ENCODE measurements at regions not wholly inside any gene's neighbourhood (a gene's known extent, or its start where the extent isn't known, plus 50 kb on each side); places are given as distances from the start of the nearest gene placed in this dataset.
A peak's percentile ranks its signal among the peaks of the same experiment; 100 is the strongest.
"Not testable (repeated sequence)": the region's sequence is repeated elsewhere in the genome, so short reads cannot be mapped to it uniquely, and the experiment has no call there.

DNA sequence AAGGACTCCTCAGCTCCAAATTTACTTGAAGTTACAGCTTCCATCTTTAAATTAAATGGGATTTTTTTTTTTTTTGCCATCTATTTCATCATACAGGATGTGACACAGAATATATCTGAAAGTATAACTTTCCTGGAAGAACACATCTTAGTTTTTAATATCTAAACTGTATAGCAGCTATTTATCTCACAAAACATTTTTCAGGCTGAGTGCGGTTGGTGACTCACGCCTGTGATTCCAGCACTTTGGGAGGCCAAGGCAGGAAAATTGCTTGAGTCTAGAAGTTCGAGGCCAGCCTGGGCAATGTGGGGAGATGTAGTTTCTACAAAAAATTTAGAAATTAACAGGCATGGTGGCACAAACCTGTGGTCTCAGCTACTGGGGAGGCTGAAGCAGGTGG, 142.3 kb upstream of the KCNJ18 start:
- not testable (repeated sequence) for DNase-seq (ENCODE audit: low read depth in 2 of 3, low spot score in 2 of 3)

- DNase-seq (ENCODE audit: low read depth in 2 of 3, low spot score in 2 of 3), result peak; percentile 47 to 68 (median 59)
These were observed 141.0 kb upstream of the KCNJ18 start for GRCh38 chr17:21551081-21551881.

DNA sequence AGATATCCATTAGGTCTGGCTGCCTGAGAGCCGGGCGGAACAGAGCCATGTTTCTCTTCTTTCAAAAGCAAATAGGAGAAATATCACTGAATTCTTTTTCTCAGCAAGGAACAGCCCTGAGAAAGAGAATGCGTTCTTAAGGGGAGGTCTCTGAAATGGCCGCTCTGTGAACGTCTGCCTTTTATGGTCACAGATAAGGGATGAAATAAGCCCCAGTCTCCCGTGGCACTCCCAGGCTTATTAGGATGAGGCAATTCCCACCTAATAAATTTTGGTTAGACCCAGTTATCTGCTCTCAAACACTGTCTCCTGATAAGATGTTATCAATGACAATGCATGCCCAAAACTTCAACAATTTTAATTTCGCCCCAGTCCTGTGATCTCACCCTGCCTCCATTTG, 133.4 kb upstream of the KCNJ18 start:
- DNase-seq (ENCODE audit: low read depth in 2 of 3, low spot score in 2 of 3), result not testable (repeated sequence)

DNA sequence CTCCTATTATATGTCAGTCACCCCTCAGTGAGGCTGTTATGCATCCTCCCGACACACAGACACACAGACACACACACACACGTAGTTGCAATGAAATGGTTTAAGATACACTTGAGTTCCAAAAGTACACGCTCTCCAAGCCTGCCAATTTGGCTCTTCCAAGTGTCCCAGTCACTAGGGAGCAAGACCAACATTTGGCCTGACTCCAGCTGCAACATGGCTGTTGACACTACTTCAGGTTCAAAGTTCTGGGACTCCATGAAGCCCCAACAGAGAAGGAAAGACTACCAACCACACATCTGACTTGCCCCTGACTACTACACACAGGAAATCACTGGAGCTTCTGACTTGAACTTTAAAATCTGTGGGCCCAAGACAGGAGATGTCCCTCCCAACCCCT, 128.1 kb upstream of the KCNJ18 start:
- no peak for DNase-seq (ENCODE audit: low read depth in 2 of 3, low spot score in 2 of 3)

GRCh38 chr17:21564757-21565156, 127.6 kb upstream of the KCNJ18 start:
- not testable (repeated sequence) for DNase-seq (ENCODE audit: low read depth in 2 of 3, low spot score in 2 of 3)

DNA sequence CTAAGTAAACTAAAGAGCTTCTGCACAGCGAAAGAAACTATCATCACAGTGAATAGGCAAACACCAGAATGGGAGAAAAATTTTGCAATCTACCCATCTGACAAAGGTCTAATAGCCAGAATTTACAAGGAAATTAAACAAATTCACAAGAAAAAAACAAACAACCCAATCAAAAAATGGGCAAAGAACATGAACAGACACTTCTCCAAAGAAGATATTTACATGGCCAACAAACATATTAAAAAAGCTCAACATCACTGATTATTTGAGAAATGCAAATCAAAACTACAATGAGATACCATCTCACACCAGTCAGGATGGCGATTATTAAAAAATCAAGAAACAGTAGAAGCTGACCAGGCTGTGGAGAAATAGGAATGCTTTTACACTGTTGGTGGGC, 121.9 kb upstream of the KCNJ18 start:
- not testable (repeated sequence) for DNase-seq (ENCODE audit: low read depth in 2 of 3, low spot score in 2 of 3)

- not testable (repeated sequence) for DNase-seq (ENCODE audit: low read depth in 2 of 3, low spot score in 2 of 3)
These were observed 120.2 kb upstream of the KCNJ18 start for GRCh38 chr17:21572148-21572547.

- not testable (repeated sequence) for DNase-seq (ENCODE audit: low read depth in 2 of 3, low spot score in 2 of 3)
These were observed 118.9 kb upstream of the KCNJ18 start for GRCh38 chr17:21573271-21573960.

DNA sequence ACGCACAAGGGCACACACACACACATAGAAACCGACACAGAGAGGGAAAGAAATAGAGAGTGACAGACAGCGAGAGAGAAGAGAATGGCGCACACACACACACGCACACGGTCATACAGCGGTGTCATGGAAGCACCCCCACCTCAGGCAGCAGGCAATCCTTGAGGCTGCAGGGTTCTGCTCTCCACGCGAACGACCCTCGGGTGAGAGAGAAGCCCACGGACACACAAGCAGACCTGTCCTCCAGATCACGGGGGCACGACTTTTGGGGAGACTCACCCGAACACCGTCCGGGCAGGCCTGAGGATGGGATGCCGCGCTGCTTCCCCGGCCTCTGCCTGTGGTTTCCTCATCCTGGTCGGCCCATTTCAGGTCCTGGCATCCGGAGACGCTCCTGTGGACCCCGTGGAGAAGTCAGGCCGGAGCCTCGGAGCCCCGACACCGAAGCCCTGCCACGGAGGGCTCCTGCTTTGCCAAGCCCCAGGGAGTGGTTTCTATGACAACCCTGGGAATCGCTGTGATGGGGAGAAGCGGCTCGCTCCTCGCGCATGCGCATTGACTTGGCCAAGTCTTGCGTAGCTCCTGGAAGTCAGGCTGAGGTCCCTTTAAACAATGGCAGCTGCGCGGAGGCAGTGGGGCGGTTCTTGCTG, 118.2 kb upstream of the KCNJ18 start:
- no peak for DNase-seq (ENCODE audit: low read depth in 2 of 3, low spot score in 2 of 3)

DNA sequence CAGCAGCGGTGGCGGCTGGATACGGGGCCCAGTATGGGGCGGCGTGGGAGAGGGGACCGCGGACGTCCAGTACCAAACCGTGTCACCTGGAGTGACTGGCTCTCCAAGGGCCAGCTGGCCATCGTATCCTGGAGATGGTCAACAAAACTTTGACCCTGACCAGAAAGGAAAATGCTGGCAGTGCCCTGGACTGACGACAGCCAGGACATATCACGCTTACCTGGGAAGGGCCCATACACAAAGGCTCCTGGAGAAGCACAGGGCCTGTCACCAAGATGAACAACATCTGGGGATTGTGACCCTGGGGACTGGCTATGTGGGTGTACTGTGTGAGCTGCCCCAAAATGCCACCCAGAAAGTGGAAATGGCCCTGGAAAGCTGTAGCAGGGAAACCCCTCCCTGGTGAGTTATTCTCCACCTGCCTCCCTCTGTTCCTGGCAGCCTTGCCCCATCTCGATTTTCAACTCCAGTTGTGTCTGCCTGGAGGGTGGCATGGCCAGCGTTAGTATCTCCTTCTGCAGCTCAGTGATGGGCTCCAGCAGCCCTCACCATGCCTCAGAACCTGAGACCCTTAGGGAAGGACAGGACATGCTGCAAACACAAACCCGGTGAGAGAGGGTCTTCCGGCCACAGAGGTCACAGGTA, 117.6 kb upstream of the KCNJ18 start:
- not testable (repeated sequence) for DNase-seq (ENCODE audit: low read depth in 2 of 3, low spot score in 2 of 3)

- DNase-seq (ENCODE audit: low read depth in 2 of 3, low spot score in 2 of 3), result not testable (repeated sequence)
These were observed 113.5 kb upstream of the KCNJ18 start for GRCh38 chr17:21578783-21579182.

DNA sequence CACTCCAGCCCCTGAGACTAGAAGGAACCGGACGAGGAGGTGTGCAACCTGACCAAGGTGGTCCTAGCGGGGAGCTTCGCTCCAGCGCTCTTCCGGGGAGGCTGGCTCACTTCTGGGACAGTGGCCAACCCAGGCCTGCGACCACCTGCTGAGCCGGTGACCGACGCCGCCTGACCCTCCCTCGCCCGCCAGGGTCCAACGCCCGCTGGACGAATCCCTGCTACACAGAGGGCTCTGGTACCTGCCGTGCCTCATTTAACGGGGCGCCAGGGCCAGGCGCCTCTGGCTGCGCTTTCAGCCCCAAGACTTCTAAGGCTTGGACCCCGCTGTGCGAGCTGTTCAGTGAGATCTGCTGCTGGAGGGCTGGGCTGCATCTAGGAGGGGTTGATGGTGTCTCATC, 99.5 kb upstream of the KCNJ18 start:
- DNase-seq (ENCODE audit: low read depth in 2 of 3, low spot score in 2 of 3), result no peak

DNA sequence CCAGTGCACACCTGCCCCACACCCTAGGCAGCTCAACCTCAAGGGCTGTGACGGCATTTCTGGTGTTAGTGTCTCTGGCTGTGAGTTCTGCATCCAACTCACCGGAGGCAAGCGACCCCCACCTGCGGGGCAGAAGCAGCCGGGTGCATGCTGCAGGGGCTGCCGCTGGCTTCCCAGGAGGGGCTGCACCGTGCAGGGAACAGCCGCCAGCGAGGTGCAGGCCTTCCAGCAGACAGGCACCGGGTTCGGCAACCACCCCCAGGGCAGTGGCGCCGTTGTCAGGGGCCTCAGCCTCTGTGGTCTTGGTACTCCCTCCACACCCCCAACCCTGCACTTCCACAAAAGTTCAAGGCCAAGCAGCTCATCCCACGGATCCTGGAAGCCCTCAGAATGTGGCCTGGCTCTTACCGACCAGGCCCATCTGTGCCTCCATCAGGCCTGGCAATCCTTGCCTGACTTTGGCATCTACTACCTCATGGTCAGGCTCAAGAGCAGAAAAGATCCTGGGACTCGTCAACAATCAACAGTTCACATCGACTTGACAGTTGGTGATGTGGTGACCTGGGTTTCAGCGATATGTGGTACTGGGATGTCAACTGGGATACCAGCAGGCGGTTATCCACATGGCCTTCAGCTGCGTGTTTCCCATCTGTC, 98.7 kb upstream of the KCNJ18 start:
- DNase-seq (ENCODE audit: low read depth in 2 of 3, low spot score in 2 of 3), result not testable (repeated sequence)

DNA sequence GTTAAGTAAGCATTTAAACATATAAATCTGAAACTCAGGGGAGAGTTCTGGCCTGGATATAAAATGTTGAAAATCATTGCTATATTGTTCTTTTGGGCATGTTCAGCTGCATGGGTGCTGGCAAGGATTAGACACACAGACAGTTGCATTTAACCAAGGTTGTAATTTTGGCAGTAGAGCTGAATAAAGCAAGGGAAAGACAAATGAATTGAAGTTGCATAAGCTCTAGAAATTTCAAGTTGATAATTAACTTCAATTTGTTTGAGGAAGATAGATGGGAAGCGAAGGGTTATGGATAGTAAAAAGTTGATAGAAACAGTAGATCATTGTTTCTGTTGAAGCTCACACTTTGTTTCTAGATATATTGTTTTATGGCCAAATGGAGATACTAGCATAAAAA, 97.2 kb upstream of the KCNJ18 start:
- DNase-seq (ENCODE audit: low read depth in 2 of 3, low spot score in 2 of 3), result no peak

- no peak for DNase-seq (ENCODE audit: low read depth in 2 of 3, low spot score in 2 of 3)
These were observed 90.1 kb upstream of the KCNJ18 start for GRCh38 chr17:21602176-21602575.

- not testable (repeated sequence) for DNase-seq (ENCODE audit: low read depth in 2 of 3, low spot score in 2 of 3)
These were observed 89.0 kb upstream of the KCNJ18 start for GRCh38 chr17:21603292-21603691.

DNA sequence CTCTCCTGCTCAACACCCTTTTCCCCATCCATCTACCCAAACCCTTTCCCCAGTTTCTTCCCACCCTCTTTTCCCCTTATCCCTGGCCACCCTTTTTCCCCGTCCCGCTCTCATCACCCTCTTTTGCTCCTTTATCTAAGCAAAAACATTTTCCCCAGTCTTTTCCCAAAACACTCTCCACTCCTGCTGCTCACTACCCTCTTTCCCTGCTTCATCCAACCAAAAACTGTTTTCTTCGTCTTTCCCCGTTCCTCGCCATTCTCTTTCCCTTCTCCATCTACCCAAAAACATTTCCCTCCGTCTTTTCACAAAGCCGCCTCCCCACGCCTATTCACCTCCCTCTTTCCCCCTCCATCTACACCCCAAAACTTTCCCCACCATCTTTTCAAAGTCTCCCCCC, 80.9 kb upstream of the KCNJ18 start:
- not testable (repeated sequence) for DNase-seq (ENCODE audit: low read depth in 2 of 3, low spot score in 2 of 3)

DNA sequence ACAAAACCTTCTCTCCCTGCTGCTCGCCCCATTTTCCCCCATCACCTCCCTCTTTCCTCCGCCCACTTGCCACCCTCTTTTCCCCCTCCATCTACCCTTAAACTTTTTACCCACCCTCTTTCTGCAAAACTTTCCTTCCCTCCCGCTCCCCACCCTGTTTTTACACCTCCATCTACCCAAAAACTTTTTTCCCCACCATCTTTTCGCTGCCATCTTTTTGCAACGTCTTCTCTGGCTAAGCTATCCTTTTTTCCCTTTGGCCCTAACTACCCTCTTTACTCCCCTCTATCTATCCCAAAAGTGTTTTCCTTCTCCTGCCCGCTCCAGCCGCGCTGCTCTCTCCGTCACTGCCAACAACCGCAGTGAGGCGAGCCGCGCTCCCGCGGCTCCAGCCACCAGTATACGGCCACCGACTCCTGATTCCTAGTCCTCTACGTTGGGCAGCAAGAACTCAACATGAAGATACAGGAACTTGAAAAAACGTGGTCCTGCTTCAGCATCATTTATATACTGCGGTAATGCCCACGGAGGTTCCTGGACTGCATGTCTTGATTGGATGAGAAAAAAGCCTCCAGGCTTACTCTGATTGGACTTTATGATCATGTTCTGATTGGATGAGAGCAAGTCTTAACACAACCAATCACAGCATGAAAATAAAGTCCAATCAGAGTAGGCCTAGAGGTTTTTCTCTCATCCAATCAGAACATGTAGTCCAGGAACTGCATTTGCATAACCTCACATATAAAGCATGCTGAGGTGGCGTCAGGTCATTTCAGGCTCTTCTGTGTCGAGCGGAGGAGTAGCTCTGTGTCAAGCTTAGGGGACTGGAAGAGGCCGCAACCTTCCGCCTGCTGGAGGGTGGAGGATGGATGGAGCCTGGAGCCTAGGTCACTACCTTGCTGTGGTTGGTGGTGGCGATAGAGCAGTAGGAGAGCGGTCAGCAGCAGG, 79.9 kb upstream of the KCNJ18 start:
- DNase-seq (ENCODE audit: low read depth in 2 of 3, low spot score in 2 of 3), result not testable (repeated sequence)

DNA sequence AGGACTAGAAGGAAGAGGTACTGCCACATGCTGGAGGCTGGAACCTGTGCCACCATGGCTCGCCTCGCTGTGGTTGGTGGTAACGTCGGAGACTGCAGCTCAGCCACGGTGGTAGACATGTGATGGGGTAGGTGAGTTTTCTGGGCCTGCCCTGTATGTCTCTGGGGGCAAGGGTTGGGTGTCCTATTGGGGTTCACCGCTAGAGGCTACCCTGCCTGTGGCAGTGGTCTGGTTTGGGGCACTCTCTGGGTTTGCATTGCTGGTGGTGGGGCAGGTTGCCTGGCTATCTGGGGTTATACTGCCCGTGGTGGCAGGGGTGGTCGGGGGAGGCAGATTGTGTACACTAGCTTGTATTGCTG, 79.3 kb upstream of the KCNJ18 start:
- no peak for DNase-seq (ENCODE audit: low read depth in 2 of 3, low spot score in 2 of 3)

DNA sequence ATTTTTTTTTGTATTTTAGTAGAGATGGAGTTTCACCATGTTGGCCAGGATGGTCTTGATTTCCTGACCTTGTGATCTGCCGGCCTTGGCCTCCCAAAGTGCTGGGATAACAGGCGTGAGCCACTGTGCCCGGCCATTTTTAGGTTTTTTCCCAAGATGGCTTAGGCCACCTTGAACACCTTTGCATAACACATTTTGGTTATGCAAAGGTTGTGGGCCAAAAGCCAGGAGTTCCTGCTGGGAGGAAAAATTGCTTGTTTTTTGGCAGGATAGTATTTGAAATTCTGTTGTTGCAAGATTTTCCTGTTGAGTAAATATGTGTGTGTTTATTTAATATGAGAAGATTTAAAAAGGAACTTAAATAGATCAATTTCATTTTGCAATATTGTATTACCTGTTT, 65.3 kb upstream of the KCNJ18 start:
- DNase-seq (ENCODE audit: low read depth in 2 of 3, low spot score in 2 of 3), result not testable (repeated sequence)
